ENCODE measurements at regions not wholly inside any gene's neighbourhood (a gene's known extent, or its start where the extent isn't known, plus 50 kb on each side); places are given as distances from the start of the nearest gene placed in this dataset.

- no peaks in the 10 kb centered on the region for H3K27me3 Mint-ChIP-seq (ENCODE audit: insufficient read depth, unreplicated experiment)
- no TSS peak for BruUV-seq (replicated peaks)
- intact Hi-C loops (cut with micrococcal nuclease), result no loop called here
- H3K9me3 Mint-ChIP-seq (ENCODE audit: unreplicated experiment), result no peaks in the 10 kb centered on the region
- no peak overlapping the region for H3K27ac Mint-ChIP-seq (ENCODE audit: low read depth, unreplicated experiment)
- TF ChIP-seq, protein P1, sequence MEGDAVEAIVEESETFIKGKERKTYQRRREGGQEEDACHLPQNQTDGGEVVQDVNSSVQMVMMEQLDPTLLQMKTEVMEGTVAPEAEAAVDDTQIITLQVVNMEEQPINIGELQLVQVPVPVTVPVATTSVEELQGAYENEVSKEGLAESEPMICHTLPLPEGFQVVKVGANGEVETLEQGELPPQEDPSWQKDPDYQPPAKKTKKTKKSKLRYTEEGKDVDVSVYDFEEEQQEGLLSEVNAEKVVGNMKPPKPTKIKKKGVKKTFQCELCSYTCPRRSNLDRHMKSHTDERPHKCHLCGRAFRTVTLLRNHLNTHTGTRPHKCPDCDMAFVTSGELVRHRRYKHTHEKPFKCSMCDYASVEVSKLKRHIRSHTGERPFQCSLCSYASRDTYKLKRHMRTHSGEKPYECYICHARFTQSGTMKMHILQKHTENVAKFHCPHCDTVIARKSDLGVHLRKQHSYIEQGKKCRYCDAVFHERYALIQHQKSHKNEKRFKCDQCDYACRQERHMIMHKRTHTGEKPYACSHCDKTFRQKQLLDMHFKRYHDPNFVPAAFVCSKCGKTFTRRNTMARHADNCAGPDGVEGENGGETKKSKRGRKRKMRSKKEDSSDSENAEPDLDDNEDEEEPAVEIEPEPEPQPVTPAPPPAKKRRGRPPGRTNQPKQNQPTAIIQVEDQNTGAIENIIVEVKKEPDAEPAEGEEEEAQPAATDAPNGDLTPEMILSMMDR (IDR thresholded peaks at IDR 0.05; ENCODE audit: unreplicated experiment), result no peak
- no peak overlapping the region for H3K4me3 Mint-ChIP-seq (ENCODE audit: unreplicated experiment)
- no peak for DNase-seq (ENCODE audit: unreplicated experiment)
- H3K36me3 Mint-ChIP-seq (ENCODE audit: insufficient read depth, unreplicated experiment), result no peaks in the 10 kb centered on the region
- ChIA-PET CTCF (no interaction called here), POLR2A (no interaction called here)
- H3K4me1 Mint-ChIP-seq (ENCODE audit: insufficient read depth, unreplicated experiment), result no peaks in the 10 kb centered on the region
Measured at GRCh38 chr3:180351601-180352000, 250.4 kb upstream of the TTC14 start.

- Mint-ChIP-seq H3K27ac (ENCODE audit: low read depth, unreplicated experiment) (no peak overlapping the region), H3K4me3 (ENCODE audit: unreplicated experiment) (no peak overlapping the region), H3K27me3 (ENCODE audit: insufficient read depth, unreplicated experiment) (no peaks in the 10 kb centered on the region), H3K9me3 (ENCODE audit: unreplicated experiment) (no peaks in the 10 kb centered on the region), H3K36me3 (ENCODE audit: insufficient read depth, unreplicated experiment) (no peaks in the 10 kb centered on the region), H3K4me1 (ENCODE audit: insufficient read depth, unreplicated experiment) (no peaks in the 10 kb centered on the region)
- no peak for DNase-seq (ENCODE audit: unreplicated experiment)
- TF ChIP-seq, protein P1 (IDR thresholded peaks at IDR 0.05; ENCODE audit: unreplicated experiment), result no peak
- ChIA-PET POLR2A (no interaction called here), CTCF (interaction anchor here (0.9 kb wide), 1 partner anchor 423 kb away, joined by 3 read pairs; no protein-coding TSS in a partner anchor)
- no TSS peak for BruUV-seq (replicated peaks)
- intact Hi-C loops (cut with micrococcal nuclease), result no loop called here
Measured at GRCh38 chr3:180352261-180352660, 249.7 kb upstream of the TTC14 start.

DNA sequence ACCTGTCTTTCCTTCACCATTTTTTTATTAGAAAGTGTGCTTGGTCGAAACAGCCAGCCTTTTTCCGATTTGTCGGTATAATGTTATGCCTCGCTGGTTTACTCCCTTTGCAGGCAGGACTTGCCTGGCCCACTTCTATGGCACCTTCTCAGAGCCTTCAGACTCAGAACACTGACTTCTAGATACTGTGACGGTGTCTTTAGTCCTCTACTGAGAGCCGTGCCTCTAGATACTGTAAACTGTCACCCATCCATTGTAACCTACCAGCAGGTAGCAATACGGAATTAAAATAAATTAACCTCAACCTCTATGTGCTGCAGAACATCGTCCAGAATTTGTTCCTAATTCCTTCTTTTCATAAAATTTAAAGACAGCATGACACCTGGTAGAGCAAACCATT is 247.7 kb upstream of the TTC14 start:
- no TSS peak for BruUV-seq (replicated peaks)
- TF ChIP-seq, protein P1 (IDR thresholded peaks at IDR 0.05; ENCODE audit: unreplicated experiment), result no peak
- POLR2A ChIA-PET, result interaction anchor here (0.6 kb wide), 1 partner anchor 86 kb away, joined by 3 read pairs; no protein-coding TSS in a partner anchor
- intact Hi-C loops (cut with micrococcal nuclease), result no loop called here
- H3K4me1 Mint-ChIP-seq (ENCODE audit: insufficient read depth, unreplicated experiment), result no peaks in the 10 kb centered on the region
- no peak overlapping the region for H3K27ac Mint-ChIP-seq (ENCODE audit: low read depth, unreplicated experiment)
- no peak for DNase-seq (ENCODE audit: unreplicated experiment)
- H3K27me3 Mint-ChIP-seq (ENCODE audit: insufficient read depth, unreplicated experiment), result no peaks in the 10 kb centered on the region
- no peak overlapping the region for H3K4me3 Mint-ChIP-seq (ENCODE audit: unreplicated experiment)
- CTCF ChIA-PET, result no interaction called here
- H3K9me3 Mint-ChIP-seq (ENCODE audit: unreplicated experiment), result no peaks in the 10 kb centered on the region
- H3K36me3 Mint-ChIP-seq (ENCODE audit: insufficient read depth, unreplicated experiment), result no peaks in the 10 kb centered on the region

- CTCF ChIA-PET, result interaction anchor here (0.5 to 1.0 kb wide), 3 partner anchors 66 to 429 kb away, joined by 3 read pairs; no protein-coding TSS in a partner anchor
- H3K9me3 Mint-ChIP-seq (ENCODE audit: unreplicated experiment), result no peaks in the 10 kb centered on the region
- H3K36me3 Mint-ChIP-seq (ENCODE audit: insufficient read depth, unreplicated experiment), result no peaks in the 10 kb centered on the region
- H3K27ac Mint-ChIP-seq (ENCODE audit: low read depth, unreplicated experiment), result no peak overlapping the region
- H3K4me3 Mint-ChIP-seq (ENCODE audit: unreplicated experiment), result no peak overlapping the region
- intact Hi-C loops (cut with micrococcal nuclease), result no loop called here
- no peaks in the 10 kb centered on the region for H3K27me3 Mint-ChIP-seq (ENCODE audit: insufficient read depth, unreplicated experiment)
- no peaks in the 10 kb centered on the region for H3K4me1 Mint-ChIP-seq (ENCODE audit: insufficient read depth, unreplicated experiment)
- no peak for DNase-seq (ENCODE audit: unreplicated experiment)
- TF ChIP-seq, protein P1 (IDR thresholded peaks at IDR 0.05; ENCODE audit: unreplicated experiment), result no peak
- no TSS peak for BruUV-seq (replicated peaks)
- POLR2A ChIA-PET, result interaction anchor here (0.6 kb wide), 1 partner anchor 1010 kb away, joined by 3 read pairs; no protein-coding TSS in a partner anchor
Measured at GRCh38 chr3:180358179-180358578, 243.8 kb upstream of the TTC14 start.

All from MCF 10A (cell line).